Stimulated activated CD4-positive, alpha-beta T cell treated with anti-CD3 and anti-CD28 coated beads, Interleukin-1b, Interleukin-23, amount 100 ng/mL, for 48 hours (primary cell): ENCODE measurements at regions not wholly inside any gene's neighbourhood (a gene's known extent, or its start where the extent isn't known, plus 50 kb on each side); places are given as distances from the start of the nearest gene placed in this dataset.
A peak's percentile ranks its signal among the peaks of the same experiment; 100 is the strongest.

ENCODE experiments used
- DNase-seq: peaks from one replicate; pipeline ENCODE4 v3.0.0-alpha.2; 2020

- DNase-seq: no peak
Measured at GRCh38 chr2:45273412-45274249, 264.4 kb upstream of the SIX2 start.

DNA sequence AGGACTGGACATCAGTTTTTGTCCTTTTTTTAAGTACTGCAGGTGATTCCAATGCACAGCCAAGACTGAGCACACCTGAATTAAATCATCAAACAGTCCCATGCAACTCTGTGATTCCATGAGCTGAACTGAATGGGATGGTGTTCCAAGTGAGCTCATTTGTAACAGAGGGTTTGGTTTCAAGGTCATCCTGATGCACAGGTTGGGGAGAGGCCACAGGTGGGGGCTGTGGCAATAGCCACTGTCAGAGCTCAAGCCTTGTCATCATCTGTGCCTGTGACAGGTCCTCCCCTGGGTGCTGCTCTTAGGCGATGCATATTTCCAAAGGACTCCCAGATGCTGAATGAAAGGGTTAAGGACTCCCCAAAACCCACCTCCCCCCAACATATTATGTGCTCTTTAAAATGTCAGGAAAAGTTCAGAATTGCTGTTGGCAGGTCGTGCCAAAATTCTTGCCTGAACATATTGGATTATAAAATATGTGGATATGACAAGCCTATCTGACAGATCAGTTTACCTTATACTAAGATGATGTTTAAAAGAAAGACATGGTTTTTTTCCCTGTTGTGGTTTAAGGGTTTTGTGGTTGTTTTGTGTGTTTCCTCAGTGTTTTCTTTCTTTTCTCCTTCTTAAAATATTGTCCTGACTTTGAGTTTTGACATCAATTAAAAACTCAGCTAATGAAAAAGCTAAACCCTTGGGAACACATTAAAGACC lies 263.5 kb upstream of the SIX2 start:
- DNase-seq: no peak

DNA sequence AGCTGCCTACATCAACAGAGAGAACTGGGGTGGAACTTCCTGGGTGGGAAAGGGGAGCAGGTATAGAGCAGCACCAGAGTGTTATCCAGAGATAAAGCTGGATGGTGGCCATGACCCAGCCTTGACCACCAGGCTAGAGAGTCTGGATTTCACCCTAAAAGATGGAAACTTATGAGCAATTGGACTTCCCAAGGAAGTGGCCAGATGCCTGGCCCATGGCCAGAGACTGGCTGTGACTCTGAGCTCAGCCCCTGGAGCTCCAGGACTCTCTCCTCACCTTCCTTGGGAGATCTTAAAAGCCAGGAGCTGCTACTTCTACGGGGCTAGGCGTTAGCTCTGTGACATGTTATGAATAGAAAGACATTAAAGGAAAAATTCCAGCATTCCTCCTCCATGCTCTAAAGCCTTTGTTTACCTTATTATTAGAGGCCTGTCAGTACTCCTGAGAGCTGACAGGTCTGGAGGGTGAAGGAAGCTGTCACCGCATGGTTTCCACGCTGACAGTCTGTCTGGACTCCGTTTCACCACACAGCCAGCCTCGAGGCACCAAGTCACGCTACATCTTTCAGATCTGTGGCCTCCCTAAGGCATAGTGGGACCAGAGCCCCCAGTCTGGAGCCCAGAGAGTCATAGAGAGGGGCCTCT lies 260.0 kb upstream of the SIX2 start:
- DNase-seq: no peak

- DNase-seq: no peak
Measured at GRCh38 chr2:45268631-45269030, 259.4 kb upstream of the SIX2 start.

DNA sequence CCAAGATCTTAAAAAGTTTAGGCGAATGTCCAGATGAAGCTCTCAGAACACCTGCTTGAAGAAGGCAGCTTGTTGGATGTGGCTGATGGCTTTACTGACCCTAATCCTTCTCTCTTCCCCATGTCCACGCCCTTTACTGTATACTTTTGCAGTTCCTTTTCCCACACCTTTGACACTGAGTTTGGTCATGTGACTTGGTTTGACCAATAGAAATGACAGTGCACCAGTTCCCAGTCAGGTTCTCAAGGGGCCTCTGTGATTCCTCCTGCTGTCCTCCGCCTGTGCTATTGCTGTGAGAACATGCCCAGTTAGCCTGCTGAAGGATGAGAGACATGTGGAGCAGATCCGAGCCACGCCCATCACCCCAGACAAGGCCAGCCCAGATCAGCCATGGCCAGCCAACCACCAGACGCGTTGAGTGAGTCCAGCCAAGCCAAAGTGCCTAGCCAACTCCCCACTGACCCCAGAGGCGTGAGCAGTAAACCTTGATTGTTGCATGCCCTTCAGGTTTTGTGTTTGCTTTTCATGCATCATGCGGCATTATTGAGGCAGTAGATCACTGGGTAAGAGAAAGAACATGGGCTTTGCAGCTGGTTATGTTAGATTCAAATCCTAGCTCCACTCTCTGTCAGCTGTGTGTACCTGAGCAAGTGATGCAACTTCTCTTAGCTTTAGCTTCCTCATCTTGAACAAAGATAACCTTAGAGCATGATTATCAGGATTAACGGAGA lies 258.0 kb upstream of the SIX2 start:
- DNase-seq: no peak

GRCh38 chr2:45265336-45265735 lies 256.1 kb upstream of the SIX2 start:
- DNase-seq: no peak

GRCh38 chr2:45264227-45265225 lies 255.3 kb upstream of the SIX2 start:
- peak; percentile 29 for DNase-seq

DNA sequence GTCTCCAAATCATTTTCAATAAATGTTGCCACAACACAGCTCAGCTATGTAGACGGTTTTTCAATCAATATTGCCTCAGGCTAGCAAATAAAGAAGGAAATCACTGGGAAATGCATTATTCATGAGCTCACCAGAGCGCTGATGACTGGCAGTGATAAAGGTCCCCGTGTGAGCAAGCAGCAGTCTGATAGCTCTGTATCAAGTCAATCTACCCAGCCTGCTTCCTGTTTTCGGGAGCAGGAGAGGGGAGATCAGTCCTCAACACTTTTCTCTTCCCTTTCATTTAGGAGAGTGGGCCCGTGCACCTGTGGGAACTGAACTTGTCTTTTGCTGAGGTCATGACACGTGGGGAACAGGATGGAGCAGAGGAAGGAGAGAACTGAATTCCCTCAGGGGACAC lies 253.9 kb upstream of the SIX2 start:
- DNase-seq: no peak

DNA sequence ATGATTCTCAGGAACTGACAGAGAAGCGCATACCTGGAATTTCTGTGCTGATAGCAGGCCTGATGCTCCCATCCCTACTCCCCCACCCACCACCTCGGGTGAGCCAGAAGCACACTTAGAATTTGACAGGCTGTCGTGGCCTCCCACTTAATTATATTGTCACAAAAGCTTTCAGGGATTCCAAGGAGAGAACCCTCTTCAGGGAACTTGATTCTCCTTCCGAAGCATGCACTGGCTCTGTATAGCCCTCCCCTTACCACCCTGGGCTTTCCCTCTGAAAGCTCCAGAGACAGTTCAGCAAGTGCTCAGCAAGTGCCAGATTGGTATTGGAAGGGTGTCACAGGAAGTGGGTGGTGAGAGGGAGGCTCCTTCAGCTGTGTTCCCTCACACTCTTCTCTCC lies 252.5 kb upstream of the SIX2 start:
- no peak for DNase-seq

GRCh38 chr2:45260946-45261345 lies 251.7 kb upstream of the SIX2 start:
- no peak for DNase-seq

DNA sequence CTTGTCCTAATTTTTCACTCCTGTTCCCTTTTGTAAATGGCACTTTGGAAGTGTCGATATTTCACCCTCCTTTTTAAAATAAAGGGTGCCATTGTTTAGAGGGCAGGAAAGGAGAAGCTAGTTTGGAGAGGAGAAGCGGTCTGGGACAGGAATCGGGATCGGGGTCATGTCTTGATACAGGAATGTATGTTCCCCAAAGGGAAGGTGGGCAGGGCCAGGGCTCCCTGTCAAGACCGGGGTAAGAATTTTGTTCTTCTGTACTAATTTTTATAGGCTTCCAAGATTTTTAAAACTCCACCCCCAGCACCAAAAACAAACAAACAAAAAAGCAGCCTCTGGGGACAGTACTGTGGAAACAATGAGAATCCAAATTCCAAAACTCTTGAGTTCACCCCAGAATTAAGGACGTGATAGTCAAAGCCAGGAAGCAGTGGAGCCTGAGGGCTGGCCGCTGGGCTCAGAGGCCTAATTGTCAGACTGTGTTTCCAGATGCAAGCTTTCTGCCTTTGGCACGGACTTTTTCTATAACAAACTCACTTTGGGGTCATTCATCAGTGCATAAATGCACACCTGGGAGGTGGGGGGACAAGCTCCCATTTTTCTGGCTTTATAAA lies 250.4 kb upstream of the SIX2 start:
- DNase-seq: no peak

DNA sequence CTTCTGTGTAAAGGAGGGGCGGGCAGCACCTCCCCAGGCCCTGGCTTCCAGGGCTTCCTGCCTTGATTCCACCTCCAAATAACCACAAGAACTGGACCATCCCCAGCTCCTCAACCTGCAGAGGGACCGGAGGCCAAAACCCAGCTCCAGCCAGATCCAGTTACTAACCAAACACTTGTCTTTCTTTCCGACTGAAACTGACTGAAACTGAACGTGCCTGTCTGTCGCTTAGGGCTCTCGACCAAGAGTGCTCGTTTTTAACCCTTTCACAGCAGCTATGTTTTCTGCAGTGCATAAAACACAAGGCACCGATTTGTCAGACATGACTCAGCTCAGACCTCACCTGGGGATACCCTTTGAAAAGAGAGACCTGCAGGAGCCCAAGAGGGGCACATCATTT lies 249.9 kb upstream of the SIX2 start:
- DNase-seq: no peak

GRCh38 chr2:45258311-45258710 lies 249.1 kb upstream of the SIX2 start:
- DNase-seq: no peak

DNA sequence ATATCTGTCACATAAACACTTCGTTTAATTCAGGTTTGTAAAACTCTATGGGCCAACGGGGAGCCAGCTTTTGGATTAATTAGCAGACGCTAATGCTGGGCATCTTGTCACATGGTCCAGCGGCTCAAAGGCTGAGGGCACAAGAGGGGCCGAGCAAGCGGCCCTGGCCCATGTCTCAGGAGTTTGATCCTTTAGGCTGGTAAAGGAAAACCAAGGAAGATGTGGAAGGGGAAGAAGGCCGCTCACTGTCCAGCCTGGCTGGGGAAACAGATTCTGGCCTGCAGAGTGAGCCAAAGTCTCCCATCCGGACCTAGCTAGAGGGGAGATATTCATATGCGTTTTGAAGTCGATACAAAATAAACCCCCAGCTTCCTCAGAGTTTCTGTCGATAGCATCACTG lies 248.6 kb upstream of the SIX2 start:
- no peak for DNase-seq

DNA sequence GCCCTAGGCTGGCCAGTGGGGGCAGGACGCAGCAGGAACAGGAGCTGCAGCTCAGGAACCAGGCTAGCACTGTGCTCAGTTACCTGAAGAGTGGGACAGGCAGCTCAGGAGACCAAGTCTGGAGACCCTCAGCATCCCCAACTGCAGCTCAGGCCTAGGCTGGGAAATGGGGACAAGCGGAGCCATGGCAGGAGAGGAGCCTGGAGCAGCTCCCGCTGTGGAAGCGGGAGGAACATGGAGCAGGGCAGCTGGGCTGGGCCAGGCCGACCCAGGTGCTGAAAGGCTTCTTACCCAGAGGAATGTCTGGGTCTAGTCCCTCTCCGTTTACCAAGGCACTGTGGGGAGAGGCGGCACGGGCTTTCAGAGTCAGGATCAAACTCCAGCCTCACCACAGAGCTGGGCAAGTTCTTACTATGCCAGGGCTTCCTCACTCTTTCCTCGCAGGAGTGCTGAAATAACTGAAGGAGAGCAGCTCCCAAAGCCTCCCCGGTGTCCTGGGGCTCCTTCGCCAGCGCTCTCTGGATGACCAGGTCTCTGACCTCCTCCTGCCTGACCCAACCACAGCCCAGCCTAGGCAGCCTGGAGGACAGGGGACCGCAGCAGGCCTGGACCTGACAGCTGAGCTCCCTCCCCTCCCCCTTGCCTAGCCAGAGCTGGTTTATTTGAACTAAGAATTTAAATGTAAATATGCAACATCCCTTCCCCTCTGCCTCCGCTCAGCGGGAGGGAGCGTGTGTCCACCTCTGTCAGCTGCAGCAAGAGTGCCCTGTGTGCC lies 247.8 kb upstream of the SIX2 start:
- DNase-seq: no peak

DNA sequence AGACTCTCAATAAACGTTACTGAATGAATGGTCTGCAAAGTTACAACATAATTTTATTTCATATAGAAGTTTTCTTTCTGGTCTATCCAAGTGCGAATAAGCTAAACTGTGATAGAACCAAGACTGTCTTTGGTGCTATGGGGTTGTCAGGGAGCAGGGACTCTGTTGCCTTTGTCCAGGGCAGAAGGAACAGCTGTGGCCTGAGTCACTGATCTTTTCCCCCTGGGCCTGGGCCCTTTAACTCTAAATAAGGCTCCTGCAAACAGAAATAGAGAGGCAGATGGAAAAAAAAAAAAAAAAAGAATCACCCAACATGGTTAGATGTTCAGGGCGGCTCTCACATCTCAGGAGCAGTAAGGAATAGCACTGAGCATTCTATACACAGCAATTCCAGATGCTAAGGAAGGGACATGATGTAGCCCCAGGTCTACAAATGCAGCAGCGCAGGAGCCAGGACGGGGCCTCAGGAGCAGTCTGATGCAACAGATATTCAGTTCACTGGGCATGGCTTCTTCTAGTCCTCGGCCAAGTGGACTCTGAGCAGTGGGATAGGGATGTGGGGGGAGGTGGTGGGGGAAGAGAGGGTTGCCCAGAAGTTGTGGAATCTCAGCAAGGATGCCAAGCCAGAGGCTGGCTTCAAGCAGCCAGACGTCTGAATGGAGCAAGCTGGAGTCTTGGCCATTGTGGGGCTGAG lies 247.1 kb upstream of the SIX2 start:
- no peak for DNase-seq

DNA sequence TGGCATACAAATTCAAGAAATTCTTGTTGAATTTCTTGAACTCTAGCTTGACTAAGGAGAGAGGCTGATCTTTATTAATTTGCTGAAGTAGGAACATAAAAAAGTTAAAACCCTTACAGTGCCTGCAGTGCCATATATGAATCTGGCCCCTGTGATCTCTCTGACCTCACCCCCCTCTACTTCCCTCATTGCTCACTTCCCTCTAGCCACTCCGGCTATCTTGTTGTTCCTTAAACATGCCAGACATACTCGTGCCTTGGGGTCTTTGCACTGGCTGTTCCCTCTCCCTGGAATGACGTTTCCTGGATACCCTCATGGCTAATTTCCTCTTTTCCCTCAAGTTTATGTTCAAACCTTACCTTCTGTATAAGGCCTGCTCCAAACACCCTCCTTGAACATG lies 246.3 kb upstream of the SIX2 start:
- DNase-seq: no peak

DNA sequence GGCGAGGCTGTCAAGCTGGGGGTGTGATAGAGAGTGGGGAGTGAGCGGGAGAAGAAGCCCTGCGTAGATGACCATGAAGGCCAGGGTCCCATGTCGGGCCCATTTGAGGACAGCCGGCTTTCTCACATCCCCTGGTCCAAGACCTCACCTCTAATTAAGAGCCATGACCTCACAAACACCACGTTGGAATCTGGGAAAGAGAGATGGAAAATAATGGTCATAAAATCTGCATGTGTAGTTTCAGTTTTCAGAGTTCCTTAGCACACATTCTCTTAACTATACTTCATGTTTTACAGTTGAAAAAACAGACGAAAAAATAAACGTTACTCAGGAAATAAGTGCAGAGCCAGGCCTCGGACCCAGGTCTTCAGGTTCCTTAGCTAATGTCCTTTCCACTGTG lies 244.8 kb upstream of the SIX2 start:
- DNase-seq: no peak

DNA sequence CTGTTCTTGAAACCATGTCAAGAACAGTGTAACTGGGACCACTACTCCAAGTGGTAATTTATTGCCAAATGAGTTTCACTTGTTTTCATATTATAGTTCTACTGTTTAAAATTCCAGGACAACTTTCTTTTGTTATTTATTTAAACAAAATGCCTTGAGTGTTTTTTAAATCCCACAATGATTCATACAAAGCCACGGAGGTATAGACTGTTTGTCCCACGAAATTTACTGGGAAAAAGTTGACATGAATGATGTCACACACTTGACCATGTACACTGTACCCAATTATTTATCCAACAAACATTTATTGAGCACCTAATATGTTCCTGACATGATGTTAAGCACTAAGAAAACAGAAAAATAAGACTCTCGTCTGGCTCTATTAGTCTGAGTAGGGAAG lies 243.9 kb upstream of the SIX2 start:
- no peak for DNase-seq

- no peak for DNase-seq
Measured at GRCh38 chr2:45250176-45250575, 240.9 kb upstream of the SIX2 start.
